Fibroblast of lung (primary cell): ENCODE measurements at regions not wholly inside any gene's neighbourhood (a gene's known extent, or its start where the extent isn't known, plus 50 kb on each side); places are given as distances from the start of the nearest gene placed in this dataset.

ENCODE experiments used
- DNase-seq, 2 donors: peaks; one replicate each; pipeline versions ENCODE4 v3.0.0 to v3.0.0-alpha.2; 2010; ENCODE audit warnings: low read depth in 2 of 2
- H2AFZ ChIP-seq: 2 replicates; pipeline ENCODE4 v1.5.1; 2012; ENCODE audit warnings: low read length, control low read depth, inconsistent platforms
- H3K27ac ChIP-seq: 2 replicates; pipeline ENCODE4 v1.5.1; 2011; ENCODE audit warnings: low read length, control low read depth; ENCODE audit not compliant: insufficient read depth
- H3K27me3 ChIP-seq: 2 replicates; pipeline ENCODE4 v1.5.1; 2011; ENCODE audit warnings: mild to moderate bottlenecking, low read length; ENCODE audit not compliant: control insufficient read depth, insufficient read depth
- H3K36me3 ChIP-seq: 2 replicates; pipeline ENCODE4 v1.5.1; 2011; ENCODE audit warnings: low read length; ENCODE audit not compliant: control insufficient read depth, insufficient read depth
- H3K4me1 ChIP-seq: 2 replicates; pipeline ENCODE4 v1.5.1; 2011; ENCODE audit warnings: low read length; ENCODE audit not compliant: control insufficient read depth, insufficient read depth; ENCODE audit errors: extremely low read depth
- H3K4me2 ChIP-seq: 2 replicates; pipeline ENCODE4 v1.5.1; 2011; ENCODE audit warnings: low read length, control low read depth; ENCODE audit not compliant: insufficient read depth; ENCODE audit errors: extremely low read depth
- H3K4me3 ChIP-seq, 4 experiments: fragments of 200-600 bp in 1 of 4; sonication (generic) in 1 of 4; replicated peaks in 1 of 4; 2 replicates each; pipeline ENCODE4 v1.5.1; 2011 to 2016; ENCODE audit warnings: low read length in 4 of 4, low read depth in 3 of 4, mild to moderate bottlenecking in 3 of 4, control low read depth in 2 of 4, inconsistent platforms in 1 of 4, mixed read lengths in 1 of 4; ENCODE audit not compliant: insufficient read depth in 1 of 4; ENCODE audit errors: control extremely low read depth in 1 of 4
- H3K79me2 ChIP-seq: 2 replicates; pipeline ENCODE4 v1.5.1; 2012; ENCODE audit warnings: mild to moderate bottlenecking, low read length, inconsistent platforms; ENCODE audit not compliant: control insufficient read depth, insufficient read depth
- H3K9ac ChIP-seq: 2 replicates; pipeline ENCODE4 v1.5.1; 2011; ENCODE audit warnings: mild to moderate bottlenecking, low read length, control low read depth; ENCODE audit not compliant: insufficient read depth
- H3K9me3 ChIP-seq: 2 replicates; pipeline ENCODE4 v1.5.1; 2012; ENCODE audit warnings: low read depth, low read length; ENCODE audit not compliant: control insufficient read depth, insufficient read depth
- H4K20me1 ChIP-seq: 2 replicates; pipeline ENCODE4 v1.5.1; 2011; ENCODE audit warnings: low read length; ENCODE audit not compliant: control insufficient read depth, insufficient read depth; ENCODE audit errors: extremely low read depth
- EZH2 ChIP-seq: IDR thresholded peaks from 2 replicates; pipeline ENCODE4 v1.5.1; 2012; ENCODE audit warnings: low read length, control low read depth, mild to moderate bottlenecking; ENCODE audit errors: missing control alignments
- TF ChIP-seq, protein P1 (sequence below), 2 donors: IDR thresholded peaks in 1 of 2; conservative IDR thresholded peaks in 1 of 2; 1 replicate in 1 of 2; 2 replicates in 1 of 2; pipeline ENCODE4 v1.5.1; 2011 to 2012; ENCODE audit warnings: low read length in 2 of 2, control low read depth in 1 of 2, inconsistent platforms in 1 of 2, low read depth in 1 of 2, mild to moderate bottlenecking in 1 of 2

- no peak overlapping the region for H2AFZ ChIP-seq
- TF ChIP-seq, protein P1, sequence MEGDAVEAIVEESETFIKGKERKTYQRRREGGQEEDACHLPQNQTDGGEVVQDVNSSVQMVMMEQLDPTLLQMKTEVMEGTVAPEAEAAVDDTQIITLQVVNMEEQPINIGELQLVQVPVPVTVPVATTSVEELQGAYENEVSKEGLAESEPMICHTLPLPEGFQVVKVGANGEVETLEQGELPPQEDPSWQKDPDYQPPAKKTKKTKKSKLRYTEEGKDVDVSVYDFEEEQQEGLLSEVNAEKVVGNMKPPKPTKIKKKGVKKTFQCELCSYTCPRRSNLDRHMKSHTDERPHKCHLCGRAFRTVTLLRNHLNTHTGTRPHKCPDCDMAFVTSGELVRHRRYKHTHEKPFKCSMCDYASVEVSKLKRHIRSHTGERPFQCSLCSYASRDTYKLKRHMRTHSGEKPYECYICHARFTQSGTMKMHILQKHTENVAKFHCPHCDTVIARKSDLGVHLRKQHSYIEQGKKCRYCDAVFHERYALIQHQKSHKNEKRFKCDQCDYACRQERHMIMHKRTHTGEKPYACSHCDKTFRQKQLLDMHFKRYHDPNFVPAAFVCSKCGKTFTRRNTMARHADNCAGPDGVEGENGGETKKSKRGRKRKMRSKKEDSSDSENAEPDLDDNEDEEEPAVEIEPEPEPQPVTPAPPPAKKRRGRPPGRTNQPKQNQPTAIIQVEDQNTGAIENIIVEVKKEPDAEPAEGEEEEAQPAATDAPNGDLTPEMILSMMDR (conservative IDR thresholded peaks at IDR 0.05 in 1 of 2, IDR thresholded peaks at IDR 0.05 in 1 of 2; ENCODE audit: low read depth in 1 of 2, low read length in 2 of 2), result no peak
- no peak for TF ChIP-seq EZH2
- H3K4me3 ChIP-seq, result no peak overlapping the region
- H4K20me1 ChIP-seq, result no peaks in the 10 kb centered on the region
- H3K9me3 ChIP-seq, result no peaks in the 10 kb centered on the region
- peaks cover 3% of the 10 kb centered on the region for H3K27me3 ChIP-seq
- DNase-seq, result no peak
- no peaks in the 10 kb centered on the region for H3K4me1 ChIP-seq
- no peak overlapping the region for H3K27ac ChIP-seq
- H3K79me2 ChIP-seq, result no peaks in the 10 kb centered on the region
- no peaks in the 10 kb centered on the region for H3K36me3 ChIP-seq
- no peak overlapping the region for H3K4me2 ChIP-seq
- no peak overlapping the region for H3K9ac ChIP-seq
Observed at GRCh38 chr21:34242973-34243372, 120.8 kb upstream of the KCNE2 start.

GRCh38 chr21:34243562-34243961, 120.2 kb upstream of the KCNE2 start:
- DNase-seq, result peak; percentile 1 to 36
- no peak for TF ChIP-seq EZH2
- TF ChIP-seq, protein P1 (conservative IDR thresholded peaks at IDR 0.05 in 1 of 2, IDR thresholded peaks at IDR 0.05 in 1 of 2; ENCODE audit: low read depth in 1 of 2, low read length in 2 of 2), result peak; percentile 36 to 59

GRCh38 chr21:34252751-34253150, 111.1 kb upstream of the KCNE2 start:
- no peak overlapping the region for H3K9ac ChIP-seq
- H2AFZ ChIP-seq, result no peak overlapping the region
- H3K36me3 ChIP-seq, result no peaks in the 10 kb centered on the region
- no peaks in the 10 kb centered on the region for H3K4me1 ChIP-seq
- no peak overlapping the region for H3K4me2 ChIP-seq
- H3K9me3 ChIP-seq, result no peaks in the 10 kb centered on the region
- no peaks in the 10 kb centered on the region for H3K27me3 ChIP-seq
- TF ChIP-seq, protein P1 (conservative IDR thresholded peaks at IDR 0.05 in 1 of 2, IDR thresholded peaks at IDR 0.05 in 1 of 2; ENCODE audit: low read depth in 1 of 2, low read length in 2 of 2), result no peak
- TF ChIP-seq EZH2, result no peak
- no peak overlapping the region for H3K4me3 ChIP-seq
- DNase-seq, result no peak
- H3K79me2 ChIP-seq, result no peaks in the 10 kb centered on the region
- H4K20me1 ChIP-seq, result no peaks in the 10 kb centered on the region
- no peak overlapping the region for H3K27ac ChIP-seq

More at GRCh38 chr21:34243562-34243961, 120.2 kb upstream of the KCNE2 start:
- H3K9ac ChIP-seq, result no peak overlapping the region
- no peak overlapping the region for H3K4me3 ChIP-seq
- H3K4me2 ChIP-seq, result no peak overlapping the region
- no peaks in the 10 kb centered on the region for H4K20me1 ChIP-seq
- H3K27me3 ChIP-seq, result peaks cover 3% of the 10 kb centered on the region
- no peak overlapping the region for H3K27ac ChIP-seq
- H2AFZ ChIP-seq, result no peak overlapping the region
- no peaks in the 10 kb centered on the region for H3K9me3 ChIP-seq
- no peaks in the 10 kb centered on the region for H3K36me3 ChIP-seq
- no peaks in the 10 kb centered on the region for H3K4me1 ChIP-seq
- no peaks in the 10 kb centered on the region for H3K79me2 ChIP-seq
